GM18907 (cell line): ENCODE measurements at regions not wholly inside any gene's neighbourhood (a gene's known extent, or its start where the extent isn't known, plus 50 kb on each side); places are given as distances from the start of the nearest gene placed in this dataset.
"Not testable (repeated sequence)": the region's sequence is repeated elsewhere in the genome, so short reads cannot be mapped to it uniquely, and the experiment has no call there.

Experiments
- ATAC-seq: cut with Tn5 transposase; IDR thresholded peaks from one replicate; pipeline ENCODE4 v1.9.1; 2021; ENCODE audit warnings: mild to moderate bottlenecking, moderate library complexity; ENCODE audit not compliant: unreplicated experiment

DNA sequence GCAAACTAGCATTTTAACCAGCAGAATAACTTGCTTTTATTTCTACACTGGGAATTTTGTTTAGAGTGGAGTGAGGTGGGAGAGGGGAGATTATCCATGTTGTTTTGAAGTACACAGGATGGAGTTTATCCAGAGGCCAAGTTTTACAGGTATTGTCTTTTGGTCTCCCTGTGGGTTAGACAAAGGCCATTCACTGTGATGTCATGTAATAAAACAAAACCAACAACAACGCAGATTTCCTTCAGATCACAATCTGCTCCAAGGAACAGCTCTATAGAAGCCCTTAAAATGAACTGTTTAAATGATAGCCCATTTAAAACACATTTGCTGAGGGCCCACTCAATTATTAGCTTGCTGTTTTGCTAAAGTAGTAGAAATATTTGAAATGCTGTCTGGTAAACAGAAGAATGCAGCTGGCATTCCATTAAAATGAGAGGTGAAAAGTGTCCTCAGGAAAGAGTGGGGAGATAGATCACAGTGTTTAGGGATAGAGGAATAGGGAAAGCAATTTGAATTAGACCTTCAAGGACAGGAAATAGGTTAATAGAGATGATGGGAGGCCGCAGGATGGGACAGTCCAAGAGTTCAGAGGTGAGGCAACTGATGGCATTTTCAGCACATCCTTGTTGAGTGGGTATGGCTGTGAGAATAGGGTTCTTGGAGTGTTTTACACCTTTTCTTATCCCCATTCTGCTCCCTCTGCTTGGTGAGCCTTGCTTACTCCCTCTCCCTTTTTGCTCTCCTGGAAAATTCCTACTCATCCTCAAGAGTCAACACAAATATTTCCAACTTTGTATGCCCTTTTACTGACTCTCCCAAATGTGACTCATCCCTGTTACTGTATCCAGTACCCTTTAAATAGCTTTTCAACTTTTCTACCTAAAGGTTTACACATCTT is 140.1 kb upstream of the NR3C1 start:
- no peak for ATAC-seq

DNA sequence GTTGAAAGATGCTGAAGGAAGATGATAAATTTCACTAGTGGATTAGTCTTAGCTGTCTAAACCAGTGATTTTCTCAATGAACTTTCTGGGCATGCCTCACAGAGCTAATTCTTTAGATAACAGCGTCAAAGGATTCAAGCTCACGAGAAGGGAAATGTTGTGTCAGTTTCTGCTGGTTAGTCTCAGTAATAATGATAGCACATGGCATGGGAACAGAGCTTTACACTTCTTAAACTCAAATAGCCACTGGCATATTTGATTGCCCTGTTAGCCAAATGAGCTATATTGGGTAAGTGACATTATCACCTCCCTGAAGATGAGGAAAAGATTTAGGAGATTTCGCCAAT is 139.3 kb upstream of the NR3C1 start:
- no peak for ATAC-seq

DNA sequence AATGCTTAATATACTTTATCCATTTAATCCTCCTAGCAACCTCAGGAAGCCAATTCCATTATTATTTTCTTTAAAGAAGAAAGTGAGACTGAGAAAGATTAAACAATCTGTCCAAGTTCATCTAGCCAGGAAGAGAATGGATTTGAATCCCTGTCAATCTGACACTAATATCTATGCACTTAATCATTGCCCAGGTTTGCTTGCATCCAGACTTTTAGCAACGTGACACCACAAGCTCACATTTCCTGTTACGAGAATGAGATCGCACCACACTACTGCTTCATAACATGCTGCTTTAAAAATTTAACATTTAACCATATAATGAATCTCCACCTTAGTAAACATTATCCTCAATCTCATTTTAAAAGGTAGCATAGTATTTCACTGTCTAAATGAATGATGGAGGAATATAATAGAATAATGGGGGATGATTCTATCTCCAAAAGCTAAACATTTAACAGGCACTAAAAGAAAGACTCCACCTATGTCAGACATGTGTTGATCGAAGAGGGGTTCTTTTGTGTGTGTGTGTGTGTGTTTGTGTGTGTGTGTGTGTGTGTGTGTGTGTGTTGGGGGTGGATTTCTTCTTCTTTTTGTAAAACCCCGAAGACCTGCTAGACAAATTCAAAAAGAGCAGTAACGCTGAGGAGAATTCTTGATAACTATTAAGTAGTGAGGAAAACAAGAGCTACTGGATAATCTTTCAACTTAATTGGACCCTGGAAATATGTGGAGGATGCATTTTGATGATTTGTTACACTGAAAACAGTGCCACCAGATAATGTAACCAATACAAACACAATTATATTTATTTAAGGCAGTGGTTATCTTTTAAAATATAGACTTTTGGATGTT is 138.7 kb upstream of the NR3C1 start:
- ATAC-seq, result no peak

DNA sequence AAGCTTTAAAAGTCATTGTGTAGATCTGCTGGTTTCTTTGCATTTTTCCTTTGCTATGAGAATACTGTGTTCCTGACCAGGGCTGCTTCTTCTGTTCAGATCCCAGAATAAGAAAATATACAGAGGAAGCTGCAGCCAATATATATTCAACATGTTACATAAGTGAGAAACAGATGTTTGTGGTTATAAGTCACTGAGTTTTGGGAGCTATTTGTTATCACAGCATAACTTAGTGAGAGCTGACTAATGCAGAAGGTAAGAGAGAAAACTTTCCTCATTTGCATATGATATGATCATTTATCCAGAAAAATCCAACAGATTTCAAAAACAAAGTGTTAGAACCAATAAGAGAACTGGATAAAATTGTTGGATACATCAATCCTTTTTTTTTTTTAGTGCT is 136.3 kb upstream of the NR3C1 start:
- no peak for ATAC-seq

DNA sequence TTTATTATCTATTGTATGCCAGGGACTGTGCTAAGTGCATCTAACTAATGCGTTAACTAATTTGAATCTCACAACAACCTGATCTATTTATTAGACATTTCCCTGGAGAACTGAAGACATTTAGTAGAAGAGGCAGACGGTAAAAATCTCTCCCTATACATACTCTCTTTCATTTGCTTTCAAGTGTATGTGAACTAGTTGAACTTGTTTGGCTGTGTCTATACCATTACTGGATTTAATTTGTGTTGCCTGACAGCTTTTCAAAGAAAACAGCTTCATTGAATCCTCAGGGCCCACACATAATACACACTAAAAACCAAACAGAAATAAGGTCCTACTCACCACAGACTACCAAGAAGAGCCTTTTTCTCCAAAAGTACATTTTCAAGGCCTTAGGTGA is 133.6 kb upstream of the NR3C1 start:
- ATAC-seq, result no peak

DNA sequence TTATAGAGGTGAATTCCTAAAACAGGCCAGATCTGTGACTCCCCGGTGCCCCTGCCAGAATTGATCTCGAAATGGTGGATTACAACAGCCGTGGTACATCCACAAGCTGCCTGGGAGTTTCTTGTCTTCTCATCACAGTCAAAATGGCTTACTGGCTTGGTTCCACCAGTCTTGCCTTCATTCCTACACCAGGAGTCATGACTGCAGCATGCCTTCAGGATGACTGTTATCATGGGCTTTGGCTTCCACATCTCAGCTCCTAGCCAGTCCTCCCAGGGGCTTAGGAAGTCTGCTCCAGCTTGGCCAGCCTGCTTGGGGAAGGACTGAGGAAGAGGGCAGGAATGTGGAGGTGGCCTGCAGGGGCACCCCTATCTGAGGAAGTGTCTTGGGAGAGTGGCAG is 132.9 kb upstream of the NR3C1 start:
- no peak for ATAC-seq

DNA sequence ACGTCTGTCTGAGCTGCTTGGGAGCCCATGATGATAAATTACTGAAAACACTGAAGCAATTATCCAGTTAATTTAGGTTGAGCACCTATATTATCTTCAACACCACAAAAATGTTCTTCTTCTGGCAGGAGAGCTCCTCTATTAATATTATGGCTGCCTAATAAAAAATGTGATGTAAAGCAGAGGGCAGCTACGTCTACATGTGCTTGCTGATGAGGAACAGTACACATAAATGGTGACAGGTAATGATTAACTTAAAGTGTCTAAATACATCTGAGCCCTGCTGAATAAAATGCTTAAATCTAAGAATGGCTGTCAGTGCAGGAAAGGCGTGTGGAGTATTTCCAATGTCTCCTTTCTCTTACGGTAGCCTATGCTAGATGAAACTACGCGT is 131.3 kb upstream of the NR3C1 start:
- ATAC-seq, result no peak

DNA sequence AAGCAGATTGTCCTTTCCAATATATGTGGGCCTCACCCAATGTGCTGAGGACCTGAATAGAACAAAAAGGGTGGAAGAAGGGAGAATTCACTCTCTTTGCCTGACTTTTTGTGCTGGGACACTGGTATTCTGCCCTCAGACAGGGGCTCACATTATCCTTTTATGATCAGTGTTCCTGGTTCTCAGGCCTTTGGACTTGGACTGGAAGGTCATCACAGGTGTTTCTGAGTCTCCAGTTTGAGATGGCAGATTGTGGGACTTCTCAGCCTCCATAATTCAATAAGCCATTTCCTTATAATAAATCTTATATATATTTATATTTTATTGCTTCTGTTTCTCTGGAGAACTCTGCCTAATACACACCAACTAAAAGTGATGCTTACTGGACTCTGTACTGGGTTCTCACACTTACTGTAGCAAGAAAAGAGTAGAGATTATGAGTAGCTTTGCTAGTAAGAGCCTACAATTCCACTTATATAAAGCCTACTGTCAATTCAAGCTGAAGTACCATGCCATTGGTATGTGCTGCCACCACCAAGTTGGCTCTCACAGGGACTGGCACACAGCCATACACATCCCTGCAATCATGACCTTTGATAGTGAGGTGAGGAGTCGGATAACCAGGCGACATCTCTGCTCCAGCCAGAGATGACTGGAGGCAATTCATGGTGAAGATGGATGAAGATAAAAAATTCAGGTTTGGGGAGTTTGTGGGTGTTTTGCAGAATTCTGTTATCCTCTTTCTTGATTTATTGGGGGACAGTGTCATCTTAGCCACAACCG is 130.7 kb upstream of the NR3C1 start:
- ATAC-seq, result no peak

DNA sequence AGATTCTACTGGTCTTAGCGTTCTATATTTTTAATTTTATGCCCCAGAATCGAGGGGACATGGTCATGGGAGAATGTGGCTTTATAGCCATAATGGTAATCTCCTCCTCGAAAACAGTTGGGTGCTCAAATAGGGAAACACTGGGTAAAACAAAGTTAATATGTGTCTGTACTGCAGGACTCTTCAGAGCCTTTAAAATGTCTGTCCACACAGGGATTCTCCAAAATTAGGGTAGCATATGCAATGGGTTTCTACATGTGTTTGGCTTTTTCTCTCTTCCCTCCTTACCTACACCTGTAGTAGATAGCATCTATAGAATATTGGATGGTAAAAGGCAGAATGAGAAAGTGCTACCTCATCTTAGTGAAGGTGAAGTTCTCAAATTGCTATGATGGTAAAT is 130.0 kb upstream of the NR3C1 start:
- ATAC-seq, result no peak

DNA sequence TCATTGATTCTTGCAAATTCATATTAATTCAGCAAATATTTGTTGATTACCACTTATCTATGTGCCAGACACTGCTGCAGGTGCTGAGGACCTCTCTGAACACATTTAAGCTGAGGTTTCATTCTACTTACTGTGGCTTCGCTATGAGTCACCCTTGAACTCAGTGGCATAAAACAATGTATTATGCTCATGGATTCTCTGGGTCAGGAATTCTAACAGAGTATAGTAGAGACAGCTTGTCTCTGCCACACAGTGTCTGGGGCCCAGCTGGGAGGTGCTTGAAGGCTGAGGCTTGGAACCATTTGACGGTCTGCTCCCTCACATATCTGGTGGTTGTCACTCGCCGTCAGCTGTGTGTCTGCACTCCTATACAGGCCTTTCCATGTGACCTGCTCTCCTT is 124.3 kb upstream of the NR3C1 start:
- ATAC-seq, result peak; percentile 65

DNA sequence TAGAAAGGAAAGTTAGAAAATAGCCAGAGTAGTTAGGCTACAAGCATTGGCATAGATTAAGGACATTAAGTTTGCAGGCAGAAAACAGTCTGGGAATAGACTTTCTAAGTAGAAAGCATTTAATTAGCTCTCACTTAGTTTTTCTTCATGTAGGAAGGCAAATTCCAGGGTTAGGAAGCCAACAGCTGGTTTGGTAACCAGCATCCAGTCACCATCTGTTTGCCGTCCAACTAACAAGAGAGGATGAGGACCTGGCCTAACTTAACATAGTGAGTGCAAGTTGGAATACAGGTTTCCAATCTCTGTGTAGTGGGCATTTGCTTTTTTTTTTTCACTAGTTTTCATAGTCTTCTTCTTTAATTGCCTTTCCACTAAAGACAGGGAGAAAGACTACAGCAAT is 121.7 kb upstream of the NR3C1 start:
- ATAC-seq, result no peak

DNA sequence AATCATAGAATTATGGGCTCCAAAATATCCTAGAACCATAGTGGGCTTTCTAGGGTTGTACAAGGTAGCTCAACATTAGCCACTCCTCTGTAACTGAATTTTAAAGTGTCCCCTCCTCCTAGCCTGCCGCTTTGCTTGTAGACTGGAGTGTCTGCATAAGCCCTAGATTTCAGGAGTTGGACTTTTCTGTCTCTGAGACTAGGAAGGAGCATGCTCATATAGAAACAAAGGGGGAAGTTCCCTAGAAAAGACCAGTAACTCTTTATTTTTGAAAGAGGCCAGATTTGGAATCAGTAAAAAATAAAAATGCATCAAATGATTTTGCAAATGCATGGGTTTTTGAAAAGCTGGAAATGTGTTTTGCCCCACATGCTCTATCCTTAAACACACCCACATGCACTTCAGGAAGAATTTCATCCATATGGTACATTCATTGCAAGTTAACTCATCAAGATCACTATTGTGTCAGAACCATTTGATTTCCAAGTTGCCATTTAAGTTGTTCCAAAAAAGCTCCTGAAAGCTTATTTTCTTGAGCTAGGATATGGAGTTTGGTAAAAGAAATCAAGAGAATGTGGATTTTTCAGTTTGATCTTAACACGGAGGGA is 121.0 kb upstream of the NR3C1 start:
- no peak for ATAC-seq

DNA sequence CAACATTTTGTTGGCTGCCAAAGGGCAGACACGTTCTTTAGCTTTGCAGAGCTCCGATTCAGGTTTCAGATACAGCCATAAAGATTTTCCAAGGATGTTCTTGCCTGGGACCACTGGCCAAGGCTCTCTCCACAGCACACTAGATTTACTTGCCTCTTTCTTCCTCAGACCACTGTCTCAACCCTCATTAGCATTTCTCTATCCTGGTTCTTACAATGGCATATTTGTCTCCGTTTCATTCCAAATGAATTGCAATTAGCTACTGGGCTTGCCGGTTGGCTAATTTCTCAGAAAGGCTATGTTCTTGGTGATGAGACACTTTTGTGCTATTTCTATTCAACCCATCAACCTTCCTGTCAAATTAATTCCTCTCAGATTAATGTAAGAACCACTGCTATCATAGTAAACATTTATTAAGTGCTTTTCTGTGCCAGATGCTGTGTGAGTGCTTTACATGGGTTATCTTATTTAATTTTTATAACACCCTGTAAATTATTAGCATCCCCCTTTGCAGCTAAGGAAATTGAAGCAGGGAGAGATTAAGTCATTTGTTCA is 118.4 kb upstream of the NR3C1 start:
- ATAC-seq, result no peak

DNA sequence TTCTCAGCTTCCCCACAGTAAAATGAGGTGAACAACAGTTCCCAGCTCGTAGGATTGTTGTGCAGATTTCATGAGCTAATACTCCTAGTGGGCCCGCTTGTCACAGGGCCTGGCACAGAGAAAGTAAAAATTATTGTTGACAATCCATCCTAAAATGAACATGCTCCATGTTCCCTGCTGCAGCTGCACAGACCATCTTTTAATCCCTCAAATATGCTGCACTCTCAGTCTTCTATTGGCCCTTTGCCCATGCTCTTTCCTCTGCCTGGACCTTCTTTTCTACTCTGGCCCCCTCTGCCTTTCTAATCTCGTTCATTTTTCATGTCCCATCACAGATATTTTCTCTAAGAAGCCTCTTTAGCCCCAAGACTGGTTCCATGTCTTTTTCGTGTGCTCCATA is 117.7 kb upstream of the NR3C1 start:
- no peak for ATAC-seq

DNA sequence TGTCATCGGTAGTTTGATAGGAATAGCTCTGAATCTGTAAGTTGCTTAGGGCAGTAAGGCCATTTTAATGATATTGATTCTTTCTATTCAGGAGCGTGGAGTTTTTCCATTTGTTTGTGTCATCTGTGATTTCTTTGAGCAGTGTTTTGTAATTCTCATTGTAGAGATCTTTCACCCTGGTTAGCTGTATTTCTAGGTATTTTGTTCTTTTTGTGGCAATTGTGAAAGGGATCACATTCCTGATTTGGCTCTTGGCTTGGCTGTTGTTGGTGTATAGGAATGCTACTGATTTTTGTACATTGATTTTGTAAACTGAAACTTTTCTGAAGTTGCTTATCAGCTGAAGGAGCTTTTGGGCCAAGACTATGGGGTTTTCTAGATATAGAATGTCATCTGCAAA is 115.7 kb upstream of the NR3C1 start:
- not testable (repeated sequence) for ATAC-seq

DNA sequence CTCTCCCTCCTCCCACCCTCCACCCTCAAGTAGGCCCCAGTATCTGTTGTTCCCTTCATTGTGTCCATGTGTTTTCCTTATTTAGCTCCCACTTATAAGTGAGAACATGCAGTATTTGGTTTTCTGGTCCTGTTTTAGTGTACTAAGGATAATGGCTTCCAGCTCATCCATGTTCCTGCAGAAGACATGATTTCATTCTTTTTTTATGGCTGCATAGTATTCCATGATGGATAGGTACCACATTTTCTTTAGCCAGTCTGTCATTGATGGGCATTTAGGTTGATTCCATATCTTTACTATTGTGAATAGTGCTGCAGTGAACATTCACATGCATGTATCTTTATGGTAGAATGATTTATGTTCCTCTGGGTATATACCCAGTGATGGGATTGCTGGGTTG is 114.3 kb upstream of the NR3C1 start:
- not testable (repeated sequence) for ATAC-seq

DNA sequence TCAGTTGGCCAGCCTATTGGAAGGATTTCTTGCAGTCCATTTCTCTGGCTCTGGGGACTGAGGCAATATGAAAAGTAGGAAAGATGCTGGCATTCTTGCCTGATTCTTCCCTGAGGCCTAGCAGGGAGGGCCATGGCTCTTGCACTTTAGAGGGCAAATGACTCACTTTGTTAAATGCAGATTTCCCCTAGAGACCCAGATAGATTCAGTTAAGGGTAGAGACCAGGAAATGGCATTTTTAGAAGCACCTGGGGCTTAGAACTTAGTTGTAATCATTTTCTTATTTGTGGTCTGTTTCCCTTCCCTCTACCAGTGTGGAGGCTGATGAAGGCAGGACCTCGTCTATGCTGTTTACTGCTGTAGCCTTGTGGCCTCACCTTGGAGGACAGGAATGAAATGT is 112.8 kb upstream of the NR3C1 start:
- peak; percentile 70 for ATAC-seq

DNA sequence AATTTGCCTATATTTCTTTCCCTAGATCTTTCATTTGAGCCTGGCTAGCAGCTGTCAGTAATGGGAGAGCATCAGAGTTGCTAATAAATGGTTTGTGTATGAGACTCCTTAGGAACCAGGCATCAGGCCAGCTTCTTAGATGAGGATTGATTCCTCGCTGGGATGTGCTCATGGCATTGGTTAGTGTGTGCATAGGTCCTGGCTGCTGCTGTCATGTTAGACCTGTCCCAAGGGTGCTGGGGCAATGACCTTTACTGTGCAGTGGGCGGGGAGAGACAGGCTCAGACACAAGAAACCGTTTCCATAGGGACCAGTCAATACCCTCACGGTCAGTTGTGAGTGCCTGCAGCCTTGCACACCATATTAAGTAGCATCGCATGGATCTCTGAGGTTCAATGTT is 112.3 kb upstream of the NR3C1 start:
- ATAC-seq, result peak; percentile 5

DNA sequence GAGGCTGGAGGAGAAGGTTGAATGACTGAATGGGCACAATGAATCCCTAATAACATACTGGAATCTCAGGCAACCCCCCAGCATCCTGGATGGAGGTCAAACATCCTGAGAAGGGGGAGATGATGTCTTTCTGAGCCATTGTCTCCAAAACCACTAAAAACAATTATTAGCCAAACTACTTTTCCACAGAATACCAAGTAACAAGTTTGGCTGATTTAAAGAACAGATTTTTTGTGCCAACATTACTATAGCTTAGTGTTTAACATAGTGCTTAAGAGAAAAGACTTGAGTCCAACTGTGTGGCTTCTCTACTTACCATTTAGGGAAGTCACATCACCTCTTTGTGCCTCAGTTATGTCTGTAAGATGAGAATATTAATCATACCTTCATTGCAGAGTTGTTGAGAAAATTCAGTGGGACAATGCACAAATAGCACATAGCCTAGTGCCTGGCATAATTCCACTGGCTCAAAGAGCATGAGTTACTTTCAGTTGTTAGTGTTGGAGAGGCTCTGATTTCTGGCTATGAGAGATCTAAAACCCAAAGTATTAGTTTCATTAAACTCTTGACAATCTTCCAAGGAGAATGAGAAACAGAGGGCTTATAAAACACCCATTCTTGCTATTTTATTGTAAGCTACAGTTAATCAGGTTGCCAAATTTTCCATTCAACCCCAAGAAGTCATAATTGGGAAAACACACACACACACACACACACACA is 111.3 kb upstream of the NR3C1 start:
- ATAC-seq, result no peak

DNA sequence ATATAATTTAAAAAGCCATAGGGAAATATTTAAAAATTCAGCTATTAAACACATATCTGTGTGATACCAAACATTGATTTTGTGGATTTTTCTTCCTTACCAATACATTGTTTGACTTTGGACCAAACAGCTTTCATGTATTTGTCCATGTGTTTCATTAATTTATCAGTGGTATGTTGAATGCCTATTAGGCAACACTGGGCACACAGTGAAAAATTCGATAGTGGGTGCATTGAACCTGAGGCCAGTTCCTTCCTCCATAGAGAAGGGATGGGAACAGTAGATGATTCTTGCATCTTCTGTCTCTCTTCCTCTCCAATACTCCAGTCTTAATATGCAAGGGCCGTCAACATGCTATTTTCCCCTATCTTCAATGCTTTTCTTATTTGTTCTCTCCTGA is 110.2 kb upstream of the NR3C1 start:
- ATAC-seq, result no peak
